K562 (cell line): ENCODE measurements at regions not wholly inside any gene's neighbourhood (a gene's known extent, or its start where the extent isn't known, plus 50 kb on each side); places are given as distances from the start of the nearest gene placed in this dataset.

Source experiments
- ATAC-seq: fragments of 200-7000 bp; cut with Tn5 transposase; 3 replicates; pipeline ENCODE4 v1.9.1; 2020; ENCODE audit warnings: moderate library complexity
- BruUV-seq: library from RNA; stranded (reverse); fragments of 400-500 nt; replicated peaks from 2 replicates; lab custom pipeline; 2021; lab: Mats Ljungman, UMichigan
- CTCF ChIA-PET: fragments of 300-600 bp; formaldehyde crosslinking; extraction: SDS; loops from one replicate; lab custom pipeline; 2021; ENCODE audit warnings: low intra/inter-chr PET ratio; lab: Yijun Ruan, JAX
- POLR2A ChIA-PET: fragments of 300-600, 350-650 bp; sonication (Branson Sonifier 250); formaldehyde crosslinking; extraction: SDS; loops from one replicate; lab custom pipeline; 2021; ENCODE audit warnings: antibody characterized with exemption, inconsistent platforms; lab: Yijun Ruan, JAX
- DNase-seq, 4 experiments: peaks; one replicate each; pipeline versions ENCODE4 v3.0.0 to v3.0.0-alpha.2; 2011 to 2018; ENCODE audit warnings: low spot score in 3 of 4, mixed read lengths in 3 of 4; ENCODE audit errors: extremely low read depth in 1 of 4
- FAIRE-seq: peaks from 2 replicates; lab custom pipeline; 2011; peaks lifted over from hg19 to GRCh38; lab: Jason Lieb, UNC
- H2AFZ ChIP-seq: 2 replicates; pipeline ENCODE4 v1.6.0; 2011; ENCODE audit warnings: low read depth, low read length, control low read depth, inconsistent platforms
- H3K27ac ChIP-seq: fragments of 200-600 bp; 3 replicates; pipeline ENCODE4 v1.8.0; 2011; ENCODE audit warnings: low read depth, mild to moderate bottlenecking, control low read depth, inconsistent platforms, low read length, moderate library complexity, mixed read lengths; ENCODE audit errors: extremely low read depth
- H3K27me3 ChIP-seq, 2 experiments: fragments of 300-600 bp in 1 of 2; 2 replicates in 1 of 2; 3 replicates in 1 of 2; pipeline versions ENCODE4 v1.6.0 to v1.8.0; 2011; ENCODE audit warnings: inconsistent platforms in 2 of 2, low read length in 2 of 2, mild to moderate bottlenecking in 1 of 2, mixed read lengths in 1 of 2, moderate library complexity in 1 of 2; ENCODE audit not compliant: control insufficient read depth in 2 of 2, insufficient read depth in 2 of 2
- H3K36me3 ChIP-seq: fragments of 300-600 bp; 3 replicates; pipeline ENCODE4 v1.8.0; 2011; ENCODE audit warnings: mild to moderate bottlenecking, low read length, inconsistent platforms; ENCODE audit not compliant: control insufficient read depth, insufficient read depth
- H3K4me1 ChIP-seq, 2 experiments: fragments of 200-600 bp in 1 of 2; replicated peaks in 1 of 2; 2 replicates in 1 of 2; 3 replicates in 1 of 2; pipeline versions ENCODE4 v1.5.1 to v1.8.0; 2011; ENCODE audit warnings: inconsistent platforms in 2 of 2, low read length in 2 of 2, mild to moderate bottlenecking in 1 of 2, mixed read lengths in 1 of 2, moderate library complexity in 1 of 2; ENCODE audit not compliant: control insufficient read depth in 2 of 2, insufficient read depth in 2 of 2
- H3K4me2 ChIP-seq: 2 replicates; pipeline ENCODE4 v1.6.1; 2011; ENCODE audit warnings: low read length, control low read depth, inconsistent platforms, mixed read lengths; ENCODE audit not compliant: insufficient read depth
- H3K4me3 ChIP-seq: fragments of 200-600 bp; sonication (generic), shearing (Covaris generic); 2 replicates; pipeline ENCODE4 v1.5.1; 2016; ENCODE audit warnings: control low read depth, inconsistent platforms
- H3K79me2 ChIP-seq: fragments of 200-600 bp; 3 replicates; pipeline ENCODE4 v1.8.0; 2011; ENCODE audit warnings: low read length, inconsistent platforms; ENCODE audit not compliant: control insufficient read depth, insufficient read depth
- H3K9ac ChIP-seq, 2 experiments: 2 replicates each; pipeline versions ENCODE4 v1.6.0 to v1.6.1; 2011; ENCODE audit warnings: low read depth in 2 of 2, low read length in 2 of 2, control low read depth in 1 of 2, inconsistent platforms in 1 of 2, mild to moderate bottlenecking in 1 of 2, mixed read lengths in 1 of 2; ENCODE audit not compliant: insufficient read depth in 1 of 2
- H3K9me1 ChIP-seq: one replicate; pipeline ENCODE4 v1.6.0; 2011; ENCODE audit warnings: inconsistent platforms, mild to moderate bottlenecking, low read length, moderate library complexity; ENCODE audit not compliant: control insufficient read depth, insufficient read depth
- H3K9me3 ChIP-seq: replicated peaks from 2 replicates; pipeline ENCODE4 v1.5.1; 2011; ENCODE audit warnings: low read depth, low read length, inconsistent platforms; ENCODE audit not compliant: control insufficient read depth, insufficient read depth
- H4K20me1 ChIP-seq: replicated peaks from 2 replicates; pipeline ENCODE4 v1.6.1; 2011; ENCODE audit warnings: low read length, inconsistent platforms, mixed read lengths; ENCODE audit not compliant: control insufficient read depth, insufficient read depth
- CEBPB ChIP-seq: fragments of 450-650 bp; IDR thresholded peaks from 2 replicates; pipeline ENCODE4 v1.6.1; 2016; ENCODE audit warnings: missing genetic modification characterization, missing compliant biosample characterization
- CHD2 ChIP-seq: IDR thresholded peaks from 2 replicates; pipeline ENCODE4 v1.6.1; 2011; ENCODE audit warnings: low read depth, low read length
- NCOA4 ChIP-seq: fragments of 450-650 bp; IDR thresholded peaks from 2 replicates; pipeline ENCODE4 v1.6.1; 2018; ENCODE audit warnings: mild to moderate bottlenecking; ENCODE audit not compliant: partially characterized antibody
- NFE2 ChIP-seq: IDR thresholded peaks from 2 replicates; pipeline ENCODE4 v1.6.1; 2014; ENCODE audit warnings: antibody characterized with exemption, low read depth
- NONO ChIP-seq, 2 experiments: fragments of 200-400 bp in 1 of 2; fragments of 450-650 bp in 1 of 2; formaldehyde crosslinking in 1 of 2; IDR thresholded peaks; 2 replicates each; pipeline ENCODE4 v1.6.1; 2017; ENCODE audit warnings: low read depth in 2 of 2, mild to moderate bottlenecking in 2 of 2, moderate library complexity in 2 of 2, low read length in 1 of 2
- SIN3A ChIP-seq, 2 experiments: fragments of 150-350 bp in 1 of 2; IDR thresholded peaks; 2 replicates each; pipeline ENCODE4 v1.6.1; 2011 to 2016; ENCODE audit warnings: borderline replicate concordance in 2 of 2, low read depth in 2 of 2, low read length in 2 of 2, mild to moderate bottlenecking in 2 of 2, moderate library complexity in 2 of 2; ENCODE audit not compliant: control insufficient read depth in 1 of 2
- SREBF2 ChIP-seq: sonication (generic); formaldehyde crosslinking; IDR thresholded peaks from 2 replicates; pipeline ENCODE4 v1.4.0; 2020; ENCODE audit warnings: mild to moderate bottlenecking, missing genetic modification reagents
- SRSF7 ChIP-seq: fragments of 200-400 bp; formaldehyde crosslinking; optimal IDR thresholded peaks from 2 replicates; pipeline ENCODE3; 2017; ENCODE audit warnings: mild to moderate bottlenecking, low read depth, low read length
- TCF3 ChIP-seq: sonication (generic); formaldehyde crosslinking; IDR thresholded peaks from 2 replicates; pipeline ENCODE4 v1.4.0; 2020; ENCODE audit warnings: mild to moderate bottlenecking, missing genetic modification reagents
- ZNF311 ChIP-seq: fragments of 250-450 bp; sonication (Bioruptor Pico); IDR thresholded peaks from 2 replicates; pipeline ENCODE4 v1.4.0; 2020; ENCODE audit warnings: mild to moderate bottlenecking, moderate library complexity
- WGBS: fragments of 100-300 bp; shearing (Covaris generic); methylation state at CpG from one replicate; pipeline ENCODE4 v1.1.6; 2016; ENCODE audit warnings: low coverage, mixed read lengths; ENCODE audit not compliant: insufficient coverage; ENCODE audit errors: missing lambda C conversion rate; 5-methylcytosine and 5-hydroxymethylcytosine counted together
- in situ Hi-C: fragments of 300-500 bp; cut with MboI; formaldehyde crosslinking; loops from 4 replicates; pipeline ENCODE4 v1.15.0; 2018; ENCODE audit warnings: inconsistent platforms, mixed read lengths
- intact Hi-C: fragments of 100-400 bp; cut with micrococcal nuclease; formaldehyde crosslinking; loops from 2 replicates; pipeline ENCODE4 v1.14.2; 2022
- TF ChIP-seq, protein P1 (sequence below): fragments of 250-450 bp; sonication (Bioruptor Pico); IDR thresholded peaks from 2 replicates; pipeline ENCODE4 v1.4.0; 2020; ENCODE audit warnings: mild to moderate bottlenecking, moderate library complexity, borderline replicate concordance
- TF ChIP-seq, protein P2 (sequence below): sonication (generic); formaldehyde crosslinking; IDR thresholded peaks from 2 replicates; pipeline ENCODE4 v1.8.1; 2023; ENCODE audit warnings: mild to moderate bottlenecking, missing genetic modification reagents

DNA sequence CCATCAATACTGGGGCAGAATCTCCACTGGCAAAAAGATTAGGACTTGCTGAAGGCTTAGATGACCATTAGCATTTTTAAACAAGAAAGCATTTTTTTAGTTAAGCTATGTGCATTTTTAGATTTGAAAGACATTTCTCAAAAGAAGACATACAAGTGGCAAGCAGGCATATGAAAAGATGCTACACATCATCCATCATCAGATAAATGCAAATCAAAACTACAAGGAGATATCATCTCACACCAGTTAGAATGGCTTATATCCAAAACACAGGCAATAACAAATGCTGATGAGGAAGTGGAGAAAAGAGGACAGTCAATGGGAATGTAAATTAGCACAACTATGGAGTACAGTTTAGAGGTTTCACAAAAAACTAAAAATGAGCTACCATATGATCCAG lies 195.6 kb upstream of the TNC start (continued):
- TF ChIP-seq, protein P1, sequence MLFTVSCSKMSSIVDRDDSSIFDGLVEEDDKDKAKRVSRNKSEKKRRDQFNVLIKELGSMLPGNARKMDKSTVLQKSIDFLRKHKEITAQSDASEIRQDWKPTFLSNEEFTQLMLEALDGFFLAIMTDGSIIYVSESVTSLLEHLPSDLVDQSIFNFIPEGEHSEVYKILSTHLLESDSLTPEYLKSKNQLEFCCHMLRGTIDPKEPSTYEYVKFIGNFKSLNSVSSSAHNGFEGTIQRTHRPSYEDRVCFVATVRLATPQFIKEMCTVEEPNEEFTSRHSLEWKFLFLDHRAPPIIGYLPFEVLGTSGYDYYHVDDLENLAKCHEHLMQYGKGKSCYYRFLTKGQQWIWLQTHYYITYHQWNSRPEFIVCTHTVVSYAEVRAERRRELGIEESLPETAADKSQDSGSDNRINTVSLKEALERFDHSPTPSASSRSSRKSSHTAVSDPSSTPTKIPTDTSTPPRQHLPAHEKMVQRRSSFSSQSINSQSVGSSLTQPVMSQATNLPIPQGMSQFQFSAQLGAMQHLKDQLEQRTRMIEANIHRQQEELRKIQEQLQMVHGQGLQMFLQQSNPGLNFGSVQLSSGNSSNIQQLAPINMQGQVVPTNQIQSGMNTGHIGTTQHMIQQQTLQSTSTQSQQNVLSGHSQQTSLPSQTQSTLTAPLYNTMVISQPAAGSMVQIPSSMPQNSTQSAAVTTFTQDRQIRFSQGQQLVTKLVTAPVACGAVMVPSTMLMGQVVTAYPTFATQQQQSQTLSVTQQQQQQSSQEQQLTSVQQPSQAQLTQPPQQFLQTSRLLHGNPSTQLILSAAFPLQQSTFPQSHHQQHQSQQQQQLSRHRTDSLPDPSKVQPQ (CRISPR knock-in tag), result no peak
- TF ChIP-seq SREBF2 (no peak), CHD2 (no peak), SIN3A (IDR thresholded peaks at IDR 0.05; ENCODE audit: borderline replicate concordance in 2 of 2, control insufficient read depth in 1 of 2, low read depth in 2 of 2, low read length in 2 of 2) (no peak), NONO (IDR thresholded peaks at IDR 0.05; ENCODE audit: low read depth in 2 of 2, low read length in 1 of 2) (no peak), SRSF7 (no peak)

DNA sequence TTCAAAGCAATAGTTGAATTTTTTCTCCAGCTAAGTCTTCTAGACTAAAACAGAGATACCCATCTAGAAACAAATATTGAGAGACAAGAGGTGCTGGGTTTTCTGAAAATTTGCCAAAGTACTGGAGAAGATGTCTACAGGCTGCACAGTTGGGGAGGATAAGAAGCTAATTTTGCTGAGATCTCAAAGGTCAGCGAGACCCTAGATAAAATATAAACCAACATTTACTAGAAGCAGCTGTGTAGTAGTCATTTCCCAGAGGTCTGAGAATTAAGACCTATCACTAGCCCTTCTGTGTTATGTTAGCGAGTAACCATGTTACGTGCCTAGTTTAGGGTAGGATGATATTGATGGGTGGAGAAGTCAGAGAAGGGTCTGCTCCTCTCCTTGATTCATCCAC lies 208.5 kb upstream of the TNC start:
- Histone ChIP-seq H3K9ac (no peak overlapping the region), H3K27ac (no peak overlapping the region), H3K4me3 (no peak overlapping the region)
- no TSS peak for BruUV-seq
- POLR2A ChIA-PET, result no interaction called here
- no peak for FAIRE-seq
- in situ Hi-C loops, result no loop called here
- TF ChIP-seq CEBPB, result no peak
- TF ChIP-seq ZNF311, result no peak
- TF ChIP-seq NCOA4, result no peak
- TF ChIP-seq TCF3 (CRISPR knock-in tag), result no peak
- TF ChIP-seq, protein P2, sequence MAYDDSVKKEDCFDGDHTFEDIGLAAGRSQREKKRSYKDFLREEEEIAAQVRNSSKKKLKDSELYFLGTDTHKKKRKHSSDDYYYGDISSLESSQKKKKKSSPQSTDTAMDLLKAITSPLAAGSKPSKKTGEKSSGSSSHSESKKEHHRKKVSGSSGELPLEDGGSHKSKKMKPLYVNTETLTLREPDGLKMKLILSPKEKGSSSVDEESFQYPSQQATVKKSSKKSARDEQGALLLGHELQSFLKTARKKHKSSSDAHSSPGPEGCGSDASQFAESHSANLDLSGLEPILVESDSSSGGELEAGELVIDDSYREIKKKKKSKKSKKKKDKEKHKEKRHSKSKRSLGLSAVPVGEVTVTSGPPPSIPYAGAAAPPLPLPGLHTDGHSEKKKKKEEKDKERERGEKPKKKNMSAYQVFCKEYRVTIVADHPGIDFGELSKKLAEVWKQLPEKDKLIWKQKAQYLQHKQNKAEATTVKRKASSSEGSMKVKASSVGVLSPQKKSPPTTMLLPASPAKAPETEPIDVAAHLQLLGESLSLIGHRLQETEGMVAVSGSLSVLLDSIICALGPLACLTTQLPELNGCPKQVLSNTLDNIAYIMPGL (CRISPR knock-in tag), result no peak
- no peak for TF ChIP-seq NFE2
- TF ChIP-seq, all 486 proteins: peak for 0
- Histone ChIP-seq H4K20me1 (no peaks in the 10 kb centered on the region), H3K9me1 (no peaks in the 10 kb centered on the region), H2AFZ (no peak overlapping the region), H3K79me2 (no peaks in the 10 kb centered on the region), H3K4me2 (no peak overlapping the region), H3K36me3 (no peaks in the 10 kb centered on the region), H3K27me3 (no peaks in the 10 kb centered on the region), H3K9me3 (no peaks in the 10 kb centered on the region), H3K4me1 (no peaks in the 10 kb centered on the region)
- CTCF ChIA-PET, result no interaction called here
- intact Hi-C loops, result no loop called here
- DNase-seq (no peak), ATAC-seq (no peak)
- 0% methylated on average over 3 of the region's 3 CpGs for WGBS
